ENCODE measurements at regions not wholly inside any gene's neighbourhood (a gene's known extent, or its start where the extent isn't known, plus 50 kb on each side); places are given as distances from the start of the nearest gene placed in this dataset.

DNA sequence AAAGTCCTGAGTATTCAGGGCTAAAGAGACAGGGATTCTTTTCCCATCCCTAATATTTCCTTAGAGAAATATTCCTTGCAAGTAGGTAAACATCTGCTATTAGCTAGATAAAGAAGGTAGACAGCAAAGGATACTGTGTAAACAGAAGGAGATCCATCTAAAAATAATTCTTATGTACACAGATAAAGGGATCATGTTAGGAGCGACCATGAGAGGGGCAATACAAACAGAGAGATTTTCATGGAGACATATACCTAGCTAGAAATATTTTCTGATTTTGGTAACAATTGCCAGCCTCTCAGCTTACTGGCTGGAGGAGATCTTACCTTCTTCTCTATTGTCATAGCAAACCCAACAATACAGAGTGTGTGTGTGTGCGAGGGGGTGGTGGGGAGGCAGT, 184.6 kb upstream of the DMAC1 start:
- DNase-seq (ENCODE audit: low read depth) = no peak

DNA sequence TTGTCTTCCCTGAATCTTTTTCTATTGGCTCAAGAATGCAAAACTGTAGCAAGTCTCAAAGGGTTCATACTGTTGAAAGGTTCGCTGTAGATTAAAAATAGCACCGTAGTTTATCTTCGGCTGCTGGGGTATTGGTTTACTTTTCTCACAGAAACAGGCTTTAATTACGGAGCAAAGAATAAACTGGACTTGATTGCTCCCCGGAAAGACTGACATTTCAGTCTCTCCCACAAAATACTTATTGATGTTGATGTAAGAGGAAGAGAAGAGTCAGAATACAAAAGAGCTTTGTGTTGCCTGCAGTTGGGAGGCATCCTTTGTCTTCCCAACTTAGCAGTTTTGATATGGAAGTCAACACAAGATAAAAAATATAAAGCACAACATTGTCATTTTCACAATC, 183.9 kb upstream of the DMAC1 start:
- no peak for DNase-seq (ENCODE audit: low read depth)

DNA sequence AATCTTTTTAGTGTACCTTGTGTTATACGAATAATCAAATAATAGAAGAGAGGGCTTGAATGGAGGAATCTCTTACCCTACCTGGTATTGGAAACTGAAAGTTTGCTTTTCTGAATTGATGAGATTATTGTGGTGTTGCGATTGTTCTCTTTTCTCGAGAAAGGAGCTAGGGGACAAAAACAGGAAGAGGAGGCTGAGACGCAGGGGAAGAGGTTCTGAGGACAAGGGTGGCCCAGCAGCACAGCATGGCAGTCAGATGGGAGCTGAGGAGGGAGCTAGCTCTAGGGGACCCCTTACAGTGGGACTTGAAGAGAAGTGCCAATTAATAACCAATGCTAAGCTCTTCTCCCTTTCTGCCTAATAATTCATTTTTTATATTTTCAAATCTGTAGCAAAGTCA, 183.3 kb upstream of the DMAC1 start:
- DNase-seq (ENCODE audit: low read depth) = no peak

DNA sequence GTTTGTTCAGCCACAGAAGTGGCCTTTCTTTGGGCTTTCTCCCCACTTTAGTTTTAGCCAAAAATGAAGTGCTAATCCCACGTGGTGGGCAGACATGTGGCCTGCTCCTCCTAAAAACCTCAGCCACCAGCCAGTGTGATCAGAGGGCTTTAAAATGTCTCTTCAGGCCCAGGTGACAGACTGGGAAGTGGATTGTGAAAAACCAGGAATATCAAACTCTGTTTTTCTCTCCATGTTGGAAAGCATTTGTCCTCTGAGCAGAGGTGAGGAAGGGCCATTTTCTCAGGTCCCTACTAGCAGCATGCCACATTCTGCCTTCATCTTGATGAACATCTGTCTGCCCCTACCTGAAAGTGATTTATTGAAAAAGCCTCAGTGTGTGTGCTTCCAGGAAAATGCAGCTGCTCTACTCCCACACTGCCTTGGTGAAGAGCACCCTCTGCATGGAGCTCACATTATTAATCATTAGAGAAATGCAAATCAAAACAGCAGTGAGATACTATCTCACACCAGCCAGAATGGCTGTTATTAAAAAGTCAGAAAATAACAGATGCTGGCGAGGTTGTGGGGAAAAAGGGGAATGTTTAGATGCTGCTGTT, 181.2 kb upstream of the DMAC1 start:
- DNase-seq (ENCODE audit: low read depth) = no peak

DNA sequence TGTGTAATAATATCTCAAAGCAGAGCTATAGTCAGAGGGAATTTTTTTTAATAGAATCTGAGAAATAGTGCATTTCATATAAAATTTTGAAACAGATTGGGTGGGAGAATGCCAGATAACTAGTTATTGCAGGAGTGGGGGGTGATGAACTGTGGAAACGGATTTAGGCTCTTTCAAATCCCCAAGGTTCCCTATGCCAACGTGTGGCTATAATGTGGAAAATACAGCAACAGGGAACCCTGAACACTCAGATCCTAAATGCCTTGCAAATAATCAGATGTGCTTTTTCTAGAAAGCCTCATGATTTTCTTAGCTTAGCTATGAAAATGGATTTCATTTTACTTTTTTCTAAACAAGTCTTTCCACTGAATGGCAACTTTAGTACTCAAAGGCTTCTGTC, 180.5 kb upstream of the DMAC1 start:
- no peak for DNase-seq (ENCODE audit: low read depth)

DNA sequence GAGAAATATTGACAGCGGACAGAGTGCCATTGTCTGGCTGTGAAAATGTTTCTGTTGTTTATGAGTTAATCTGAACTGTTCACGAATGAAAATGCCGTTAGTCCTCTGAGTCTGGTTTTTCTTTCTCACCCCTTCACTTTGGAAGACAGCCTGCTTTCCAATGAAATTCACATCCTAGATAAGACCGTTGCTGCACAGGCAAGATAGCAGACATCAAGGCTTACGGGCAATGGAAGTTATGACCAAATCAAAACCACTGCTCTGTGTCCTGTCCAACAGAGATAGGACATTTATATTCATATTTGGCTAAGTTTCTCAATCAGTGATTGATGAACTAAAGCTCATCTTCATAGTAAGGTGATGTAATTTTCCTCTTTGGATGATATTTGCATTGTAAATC, 180.0 kb upstream of the DMAC1 start:
- no peak for DNase-seq (ENCODE audit: low read depth)

- no peak for DNase-seq (ENCODE audit: low read depth)
These were observed 178.0 kb upstream of the DMAC1 start for GRCh38 chr9:7977586-7977985.

GRCh38 chr9:7976856-7977255, 177.3 kb upstream of the DMAC1 start:
- DNase-seq (ENCODE audit: low read depth) = no peak

DNA sequence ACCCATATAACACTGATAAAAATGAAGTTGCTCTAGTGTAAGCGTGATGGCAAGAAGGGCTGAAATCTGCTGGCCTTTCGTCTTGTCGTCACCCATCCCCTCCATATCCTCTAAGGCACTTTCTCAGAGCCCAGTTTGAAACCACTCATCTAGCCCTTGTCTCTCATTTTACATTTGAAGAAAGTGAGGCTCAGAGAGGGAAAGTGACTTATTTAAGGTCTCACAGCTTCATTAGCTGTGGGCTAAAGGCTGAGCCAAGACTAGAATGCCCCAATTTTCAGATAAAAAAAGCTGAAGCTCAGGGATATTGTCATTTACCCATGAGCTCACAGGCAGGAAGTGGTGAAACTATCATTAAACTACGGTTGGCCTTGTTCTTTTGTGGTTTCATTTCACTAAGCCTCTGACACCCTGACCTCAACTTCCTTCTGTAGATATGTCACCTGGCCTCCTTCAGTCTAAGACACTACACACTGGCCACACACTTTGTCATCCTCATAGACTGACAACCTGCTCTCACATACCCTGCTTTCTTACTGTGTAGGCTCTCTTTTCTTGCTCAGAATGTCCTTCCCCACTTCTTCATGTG, 176.7 kb upstream of the DMAC1 start:
- DNase-seq (ENCODE audit: low read depth) = no peak

DNA sequence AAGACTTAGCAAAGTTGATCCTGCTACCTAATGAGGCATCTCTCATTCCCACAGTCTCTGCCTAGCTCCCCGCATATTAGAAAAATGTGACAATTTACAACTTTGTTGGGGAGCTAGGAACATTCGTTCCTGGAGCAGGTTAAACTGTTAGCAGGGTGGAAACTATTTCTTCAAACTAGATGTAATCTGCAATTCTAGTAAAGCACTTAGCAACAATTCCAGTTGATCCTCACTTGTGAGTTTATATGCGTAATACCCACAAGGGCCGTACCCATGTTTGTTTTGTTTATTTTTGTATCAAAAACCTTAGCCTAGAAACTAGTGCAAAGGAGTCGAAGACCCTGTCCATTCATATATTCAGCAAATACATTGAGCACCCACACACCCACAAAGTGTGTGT, 175.8 kb upstream of the DMAC1 start:
- no peak for DNase-seq (ENCODE audit: low read depth)

DNA sequence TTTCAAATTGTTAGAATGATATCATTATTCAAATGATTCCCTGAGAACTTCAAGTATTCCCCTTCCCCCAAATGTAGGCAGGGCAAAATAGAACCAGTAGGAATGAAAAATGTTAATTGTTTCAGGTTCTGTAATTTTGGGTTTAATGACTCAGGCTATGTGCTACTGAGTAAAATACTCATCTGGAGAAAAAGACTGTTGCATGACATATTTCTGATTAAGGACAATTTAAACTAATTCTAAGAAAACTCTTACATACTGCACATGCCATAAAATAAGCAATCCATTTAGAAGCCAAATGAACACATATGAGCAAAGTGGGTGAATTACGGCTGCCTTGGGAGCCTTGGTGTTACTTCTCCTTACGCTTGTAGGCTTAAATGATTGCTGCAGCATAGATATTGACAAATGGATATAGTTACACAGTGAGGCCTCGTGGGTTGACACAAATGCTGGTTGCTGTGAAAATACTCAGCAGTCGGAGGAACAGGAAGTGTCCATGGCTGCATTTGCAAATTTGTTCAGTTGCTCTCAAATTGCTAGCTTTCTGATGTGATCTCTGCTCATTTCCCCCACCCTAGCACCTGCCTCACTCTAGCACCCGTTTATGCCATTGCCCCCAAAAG, 174.9 kb upstream of the DMAC1 start:
- no peak for DNase-seq (ENCODE audit: low read depth)

- no peak for DNase-seq (ENCODE audit: low read depth)
These were observed 173.5 kb upstream of the DMAC1 start for GRCh38 chr9:7973123-7973522.

- no peak for DNase-seq (ENCODE audit: low read depth)
These were observed 171.2 kb upstream of the DMAC1 start for GRCh38 chr9:7970681-7971330.

GRCh38 chr9:7968687-7969086, 169.1 kb upstream of the DMAC1 start:
- DNase-seq (ENCODE audit: low read depth) = no peak

DNA sequence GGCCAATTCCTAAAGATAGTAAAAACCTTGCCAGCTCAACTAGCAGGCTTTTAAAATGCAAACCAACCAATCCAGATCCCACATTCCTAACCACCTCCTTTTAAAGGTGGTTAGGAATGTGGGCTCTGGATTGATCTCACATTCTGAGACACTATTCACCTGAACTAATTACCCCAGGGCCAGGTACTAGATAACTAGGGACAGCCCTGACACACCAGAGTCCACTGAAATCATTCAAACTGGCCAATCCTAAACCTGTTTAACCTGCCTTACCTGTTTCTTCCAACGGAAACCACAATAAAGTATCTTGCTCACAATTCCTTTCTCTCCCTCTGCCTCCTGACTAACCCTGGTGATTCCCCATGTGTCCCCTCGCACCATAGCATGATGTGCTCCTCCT, 168.3 kb upstream of the DMAC1 start:
- no peak for DNase-seq (ENCODE audit: low read depth)

DNA sequence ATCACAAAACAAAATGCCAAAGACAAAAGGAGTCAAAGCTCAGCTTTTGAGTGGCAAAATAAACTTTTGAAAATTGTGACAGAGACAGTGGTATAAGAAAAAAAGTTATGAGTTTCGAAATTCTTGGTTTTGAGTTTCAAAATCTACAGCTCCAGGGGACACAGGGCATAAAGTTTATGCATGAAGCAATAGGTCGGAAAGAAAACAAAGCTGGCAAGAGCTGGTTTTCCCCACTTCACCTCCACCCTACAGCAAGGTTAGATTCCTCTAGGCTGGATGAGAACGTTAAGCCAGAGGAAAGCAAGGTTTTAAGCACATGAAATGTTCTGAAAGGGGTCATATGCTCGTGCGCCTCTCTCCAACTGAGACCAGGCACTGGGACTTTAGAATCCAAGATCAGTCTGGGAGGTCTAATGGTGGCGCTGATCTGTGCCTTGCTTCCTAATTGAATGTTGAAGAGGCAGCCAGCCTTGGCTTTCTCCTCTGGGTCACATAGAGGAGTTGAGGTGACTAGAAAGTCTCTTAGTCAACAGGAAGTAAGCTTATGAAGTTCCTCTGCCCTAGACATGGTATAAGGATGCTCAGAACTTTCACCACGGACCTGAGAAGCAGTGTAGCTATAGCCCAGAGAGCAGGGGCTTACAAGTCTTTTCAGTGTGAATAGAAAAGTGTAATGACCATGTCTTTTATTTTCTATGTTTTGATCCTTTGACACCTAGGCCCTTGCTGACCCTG, 167.7 kb upstream of the DMAC1 start:
- no peak for DNase-seq (ENCODE audit: low read depth)

DNA sequence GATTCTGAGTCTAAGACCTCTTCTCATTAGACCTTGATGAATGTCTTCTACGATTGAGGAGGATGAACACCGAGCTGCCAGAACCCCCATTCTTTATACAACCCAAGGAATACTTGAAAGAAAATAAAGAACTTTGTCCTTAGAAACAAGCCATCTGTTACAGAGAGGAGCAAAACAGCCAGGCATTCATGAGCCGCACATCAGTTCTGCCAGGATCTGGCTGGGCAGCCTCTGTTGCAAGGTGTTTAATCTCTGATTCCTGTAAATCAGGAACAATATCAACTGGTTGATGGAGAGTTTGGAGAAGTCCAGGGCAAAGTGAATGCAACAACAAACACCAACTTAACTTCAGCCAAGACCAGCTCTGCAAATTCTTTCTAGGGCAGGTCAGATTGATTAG, 165.5 kb upstream of the DMAC1 start:
- DNase-seq (ENCODE audit: low read depth) = no peak

- no peak for DNase-seq (ENCODE audit: low read depth)
These were observed 163.4 kb upstream of the DMAC1 start for GRCh38 chr9:7963026-7963425.

DNA sequence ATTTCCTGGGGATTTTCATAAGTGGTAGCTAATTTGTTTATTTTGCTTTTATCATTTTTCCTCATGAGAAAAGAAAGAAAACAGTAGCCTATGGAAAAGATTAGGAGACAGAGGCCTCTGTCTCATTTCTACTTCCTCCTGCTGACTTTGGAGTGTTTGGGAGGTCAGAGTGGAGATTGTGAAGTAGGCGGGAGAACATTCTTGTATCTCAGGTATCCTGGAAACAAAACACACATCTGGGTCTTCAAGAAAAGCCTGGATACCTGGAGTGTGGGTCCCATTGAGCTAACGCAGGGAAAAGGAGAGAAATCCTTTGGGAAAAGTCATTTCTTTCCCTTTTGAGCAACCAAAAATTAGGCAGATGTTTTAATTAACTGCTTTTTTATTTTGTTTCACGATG, 161.5 kb upstream of the DMAC1 start:
- DNase-seq (ENCODE audit: low read depth) = no peak

DNA sequence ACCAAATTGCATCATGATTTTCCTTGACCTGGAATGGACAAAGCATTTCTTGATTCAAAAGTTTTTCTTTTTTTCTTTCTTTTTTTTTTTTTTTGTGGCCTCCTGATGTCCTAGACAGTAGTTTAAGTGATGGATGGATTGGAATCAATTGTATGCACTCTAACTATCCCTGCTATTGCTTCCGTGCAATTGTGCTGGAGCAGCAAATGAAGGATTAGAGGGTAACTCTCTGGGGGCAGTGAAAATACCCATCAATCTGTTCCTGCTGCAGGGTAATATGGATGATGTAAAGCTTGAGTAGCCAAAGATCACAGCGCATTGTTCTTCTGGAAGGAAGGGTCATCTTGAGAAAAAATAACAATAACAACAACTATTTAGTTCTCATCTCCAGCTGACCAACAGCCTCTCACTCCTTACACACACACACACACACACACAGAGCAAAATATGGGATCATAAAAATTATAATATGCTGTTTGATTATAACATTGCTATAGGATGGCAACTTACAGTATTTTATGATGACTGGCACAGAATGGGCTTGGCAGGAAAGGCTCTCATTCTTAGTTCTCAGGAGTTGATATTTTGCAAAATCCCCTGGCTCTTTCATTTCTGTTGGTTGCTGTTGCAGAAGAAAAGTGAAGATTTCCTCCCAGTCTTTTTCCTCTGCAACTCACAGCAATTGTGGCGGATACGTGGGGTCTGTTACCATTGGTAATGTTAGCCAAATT, 160.9 kb upstream of the DMAC1 start:
- DNase-seq (ENCODE audit: low read depth) = no peak

GRCh38 chr9:7957803-7958202, 158.2 kb upstream of the DMAC1 start:
- no peak for DNase-seq (ENCODE audit: low read depth)

DNA sequence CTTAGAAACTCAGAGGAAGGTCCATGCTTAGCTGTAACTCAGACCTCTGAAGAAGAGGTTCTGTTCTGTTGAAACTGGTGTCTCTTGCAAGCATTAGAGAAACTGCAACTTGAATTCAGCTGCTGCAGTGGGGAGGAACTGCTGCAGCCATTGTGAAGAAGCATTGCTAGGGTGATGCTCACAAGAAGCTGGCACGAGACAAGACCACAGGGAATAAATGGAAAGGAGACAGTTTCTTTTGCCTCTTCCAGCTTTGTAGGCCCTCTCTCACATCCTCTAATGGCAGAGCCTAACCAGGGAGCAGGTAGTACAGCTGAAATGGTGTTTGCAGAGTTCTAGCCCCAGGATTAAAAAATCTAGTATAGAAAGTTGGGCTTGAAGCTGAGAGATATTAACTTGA, 148.0 kb upstream of the DMAC1 start:
- DNase-seq (ENCODE audit: low read depth) = no peak
